Uterus (tissue), 3 donors: ENCODE measurements at regions not wholly inside any gene's neighbourhood (a gene's known extent, or its start where the extent isn't known, plus 50 kb on each side); places are given as distances from the start of the nearest gene placed in this dataset.

Experiments used
- DNase-seq, 2 donors: peaks; one replicate each; pipeline ENCODE4 v3.0.0-alpha.2; 2019 to 2020
- H3K27ac ChIP-seq, 2 donors: fragments of 200-600 bp; sonication (generic); 1 replicate in 1 of 2; 2 replicates in 1 of 2; pipeline ENCODE4 v1.5.1; 2016 to 2018
- H3K27me3 ChIP-seq, 2 donors: fragments of 200-600 bp; sonication (generic); one replicate each; pipeline ENCODE4 v1.5.1; 2018 to 2019; ENCODE audit warnings: control low read depth in 1 of 2
- H3K36me3 ChIP-seq, 2 donors: fragments of 200-600 bp; sonication (generic); one replicate each; pipeline ENCODE4 v1.5.1; 2019; ENCODE audit warnings: control low read depth in 1 of 2
- H3K4me1 ChIP-seq, 2 donors: fragments of 200-600 bp; sonication (generic); one replicate each; pipeline ENCODE4 v1.5.1; 2018 to 2019; ENCODE audit warnings: control low read depth in 1 of 2
- H3K4me3 ChIP-seq, 2 donors: fragments of 200-600 bp; sonication (generic); 1 replicate in 1 of 2; 2 replicates in 1 of 2; pipeline ENCODE4 v1.5.1; 2018 to 2019; ENCODE audit warnings: mild to moderate bottlenecking in 1 of 2
- H3K9me3 ChIP-seq, 2 donors: fragments of 200-600 bp; sonication (generic); one replicate each; pipeline ENCODE4 v1.5.1; 2019; ENCODE audit warnings: control low read depth in 1 of 2
- CTCF ChIP-seq, 4 experiments: fragments of 200-600 bp in 2 of 4; fragments of 450-650 bp in 2 of 4; sonication (generic) in 2 of 4; IDR thresholded peaks; one replicate each; pipeline ENCODE4 v1.5.1; 2016 to 2019; ENCODE audit warnings: antibody characterized with exemption in 4 of 4, mild to moderate bottlenecking in 2 of 4, moderate library complexity in 1 of 4
- POLR2A ChIP-seq, 2 donors: fragments of 450-650 bp; IDR thresholded peaks; one replicate each; pipeline ENCODE4 v1.6.1; 2016; ENCODE audit warnings: antibody characterized with exemption in 2 of 2, mild to moderate bottlenecking in 1 of 2, moderate library complexity in 1 of 2
- intact Hi-C: fragments of 100-400 bp; cut with DNase I; formaldehyde crosslinking; loops from one replicate; pipeline ENCODE4 v1.15.1; 2023; ENCODE audit warnings: low total_unique reads
- donor health status: DM: yes; HTN: yes; CAD: no.

GRCh38 chr3:144273601-144274000 is 302.0 kb downstream of the DIPK2A start:
- intact Hi-C loops = no loop called here
- no peak overlapping the region for H3K4me3 ChIP-seq
- no peaks in the 10 kb centered on the region for H3K9me3 ChIP-seq
- no peak overlapping the region for H3K27ac ChIP-seq
- no peaks in the 10 kb centered on the region for H3K36me3 ChIP-seq
- H3K27me3 ChIP-seq = no peaks in the 10 kb centered on the region
- H3K4me1 ChIP-seq = no peaks in the 10 kb centered on the region
- no peak for TF ChIP-seq POLR2A (IDR thresholded peaks at IDR 0.05)
- TF ChIP-seq CTCF (IDR thresholded peaks at IDR 0.05) = no peak
- no peak for DNase-seq

- intact Hi-C loops = no loop called here
- TF ChIP-seq CTCF (IDR thresholded peaks at IDR 0.05) = no peak
- TF ChIP-seq POLR2A (IDR thresholded peaks at IDR 0.05) = no peak
- Histone ChIP-seq H3K4me3 (no peak overlapping the region), H3K36me3 (no peaks in the 10 kb centered on the region), H3K9me3 (no peaks in the 10 kb centered on the region), H3K27ac (no peak overlapping the region), H3K27me3 (no peaks in the 10 kb centered on the region), H3K4me1 (no peaks in the 10 kb centered on the region)
- DNase-seq = no peak
Observed at GRCh38 chr3:144275005-144275404, 303.4 kb downstream of the DIPK2A start.

- no peaks in the 10 kb centered on the region for H3K9me3 ChIP-seq
- DNase-seq = no peak
- no peak overlapping the region for H3K4me3 ChIP-seq
- H3K4me1 ChIP-seq = no peaks in the 10 kb centered on the region
- no peak overlapping the region for H3K27ac ChIP-seq
- intact Hi-C loops = no loop called here
- H3K27me3 ChIP-seq = no peaks in the 10 kb centered on the region
- no peaks in the 10 kb centered on the region for H3K36me3 ChIP-seq
- no peak for TF ChIP-seq POLR2A (IDR thresholded peaks at IDR 0.05)
- no peak for TF ChIP-seq CTCF (IDR thresholded peaks at IDR 0.05)
Observed at GRCh38 chr3:144282313-144282712, 310.7 kb downstream of the DIPK2A start.

GRCh38 chr3:144286235-144286910 is 314.8 kb downstream of the DIPK2A start:
- Histone ChIP-seq H3K4me1 (no peaks in the 10 kb centered on the region), H3K4me3 (no peak overlapping the region), H3K36me3 (no peaks in the 10 kb centered on the region), H3K9me3 (no peaks in the 10 kb centered on the region), H3K27me3 (no peaks in the 10 kb centered on the region), H3K27ac (no peak overlapping the region)
- no peak for DNase-seq
- intact Hi-C loops = no loop called here
- TF ChIP-seq CTCF (IDR thresholded peaks at IDR 0.05) = no peak
- TF ChIP-seq POLR2A (IDR thresholded peaks at IDR 0.05) = no peak

- no peaks in the 10 kb centered on the region for H3K36me3 ChIP-seq
- no peaks in the 10 kb centered on the region for H3K9me3 ChIP-seq
- intact Hi-C loops = no loop called here
- no peak overlapping the region for H3K4me3 ChIP-seq
- H3K27ac ChIP-seq = no peak overlapping the region
- no peaks in the 10 kb centered on the region for H3K4me1 ChIP-seq
- TF ChIP-seq POLR2A (IDR thresholded peaks at IDR 0.05) (no peak), CTCF (IDR thresholded peaks at IDR 0.05) (no peak)
- DNase-seq = no peak
- H3K27me3 ChIP-seq = no peaks in the 10 kb centered on the region
Observed at GRCh38 chr3:144287001-144287400, 315.4 kb downstream of the DIPK2A start.
